Osteocyte (in vitro differentiated cells): ENCODE measurements at regions not wholly inside any gene's neighbourhood (a gene's known extent, or its start where the extent isn't known, plus 50 kb on each side); places are given as distances from the start of the nearest gene placed in this dataset.

Source experiments
- DNase-seq: peaks from one replicate; pipeline ENCODE4 v3.0.0; 2021; ENCODE audit warnings: mixed read lengths; ENCODE audit not compliant: unreplicated experiment; ENCODE audit errors: extremely low spot score
- H3K27ac Mint-ChIP-seq: one replicate; pipeline ENCODE4 v1.8.0; 2021; ENCODE audit warnings: mild to moderate bottlenecking, mixed read lengths; ENCODE audit not compliant: unreplicated experiment
- H3K27me3 Mint-ChIP-seq: one replicate; pipeline ENCODE4 v1.8.0; 2021; ENCODE audit warnings: mixed read lengths; ENCODE audit not compliant: unreplicated experiment
- H3K36me3 Mint-ChIP-seq: one replicate; pipeline ENCODE4 v1.8.0; 2021; ENCODE audit warnings: mixed read lengths; ENCODE audit not compliant: unreplicated experiment
- H3K4me1 Mint-ChIP-seq: one replicate; pipeline ENCODE4 v1.8.0; 2021; ENCODE audit warnings: mixed read lengths; ENCODE audit not compliant: unreplicated experiment
- H3K4me3 Mint-ChIP-seq: one replicate; pipeline ENCODE4 v1.8.0; 2021; ENCODE audit warnings: mild to moderate bottlenecking, moderate library complexity, mixed read lengths; ENCODE audit not compliant: unreplicated experiment
- H3K9me3 Mint-ChIP-seq: one replicate; pipeline ENCODE4 v1.8.0; 2021; ENCODE audit warnings: mixed read lengths; ENCODE audit not compliant: unreplicated experiment
- TF ChIP-seq, protein P1 (sequence below): fragments of 200-600 bp; sonication (generic); IDR thresholded peaks from 2 replicates; pipeline ENCODE4 v1.5.0; 2021; ENCODE audit warnings: antibody characterized with exemption, mild to moderate bottlenecking, moderate library complexity

- Mint-ChIP-seq H3K4me1 (no peaks in the 10 kb centered on the region), H3K4me3 (no peak overlapping the region), H3K27ac (no peak overlapping the region), H3K36me3 (no peaks in the 10 kb centered on the region), H3K27me3 (no peaks in the 10 kb centered on the region), H3K9me3 (no peaks in the 10 kb centered on the region)
- no peak for DNase-seq
- TF ChIP-seq, protein P1, sequence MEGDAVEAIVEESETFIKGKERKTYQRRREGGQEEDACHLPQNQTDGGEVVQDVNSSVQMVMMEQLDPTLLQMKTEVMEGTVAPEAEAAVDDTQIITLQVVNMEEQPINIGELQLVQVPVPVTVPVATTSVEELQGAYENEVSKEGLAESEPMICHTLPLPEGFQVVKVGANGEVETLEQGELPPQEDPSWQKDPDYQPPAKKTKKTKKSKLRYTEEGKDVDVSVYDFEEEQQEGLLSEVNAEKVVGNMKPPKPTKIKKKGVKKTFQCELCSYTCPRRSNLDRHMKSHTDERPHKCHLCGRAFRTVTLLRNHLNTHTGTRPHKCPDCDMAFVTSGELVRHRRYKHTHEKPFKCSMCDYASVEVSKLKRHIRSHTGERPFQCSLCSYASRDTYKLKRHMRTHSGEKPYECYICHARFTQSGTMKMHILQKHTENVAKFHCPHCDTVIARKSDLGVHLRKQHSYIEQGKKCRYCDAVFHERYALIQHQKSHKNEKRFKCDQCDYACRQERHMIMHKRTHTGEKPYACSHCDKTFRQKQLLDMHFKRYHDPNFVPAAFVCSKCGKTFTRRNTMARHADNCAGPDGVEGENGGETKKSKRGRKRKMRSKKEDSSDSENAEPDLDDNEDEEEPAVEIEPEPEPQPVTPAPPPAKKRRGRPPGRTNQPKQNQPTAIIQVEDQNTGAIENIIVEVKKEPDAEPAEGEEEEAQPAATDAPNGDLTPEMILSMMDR, result no peak
These were observed 1804.0 kb downstream of the MAT2B start for GRCh38 chr5:165309446-165309845.

- no peak overlapping the region for H3K4me3 Mint-ChIP-seq
- no peaks in the 10 kb centered on the region for H3K27me3 Mint-ChIP-seq
- no peaks in the 10 kb centered on the region for H3K36me3 Mint-ChIP-seq
These were observed 1804.6 kb downstream of the MAT2B start for GRCh38 chr5:165310031-165310430.

GRCh38 chr5:165321912-165322311 lies 1816.5 kb downstream of the MAT2B start:
- TF ChIP-seq, protein P1, result no peak
- H3K4me1 Mint-ChIP-seq, result peaks cover 6% of the 10 kb centered on the region
- H3K9me3 Mint-ChIP-seq, result peaks cover 25% of the 10 kb centered on the region
- no peak overlapping the region for H3K4me3 Mint-ChIP-seq
- no peaks in the 10 kb centered on the region for H3K36me3 Mint-ChIP-seq
- H3K27ac Mint-ChIP-seq, result no peak overlapping the region
- no peak for DNase-seq
- H3K27me3 Mint-ChIP-seq, result no peaks in the 10 kb centered on the region

More at GRCh38 chr5:165310031-165310430, 1804.6 kb downstream of the MAT2B start:
- Mint-ChIP-seq H3K27ac (no peak overlapping the region), H3K9me3 (no peaks in the 10 kb centered on the region), H3K4me1 (no peaks in the 10 kb centered on the region)
- DNase-seq, result no peak
- TF ChIP-seq, protein P1, result no peak

DNA sequence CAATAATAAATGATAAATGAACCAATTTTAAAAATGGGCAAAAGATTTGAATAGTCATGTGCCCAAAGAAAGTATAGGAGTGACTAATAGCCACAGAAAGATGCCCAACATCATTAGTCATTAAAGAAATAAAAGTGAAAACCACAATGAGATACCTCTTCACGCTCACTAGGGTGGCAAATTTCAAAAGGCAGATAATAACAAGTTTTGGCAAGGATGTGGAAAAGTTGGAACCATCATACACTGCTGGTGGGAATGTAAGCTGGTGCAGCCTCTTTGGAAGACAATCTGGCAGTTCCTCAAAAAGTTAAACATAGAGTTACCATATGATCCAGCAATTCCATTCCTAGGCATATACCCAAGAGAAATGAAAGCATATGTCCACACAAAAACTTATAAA lies 1819.8 kb downstream of the MAT2B start:
- DNase-seq, result no peak
- Mint-ChIP-seq H3K4me3 (no peak overlapping the region), H3K27me3 (no peaks in the 10 kb centered on the region)

DNA sequence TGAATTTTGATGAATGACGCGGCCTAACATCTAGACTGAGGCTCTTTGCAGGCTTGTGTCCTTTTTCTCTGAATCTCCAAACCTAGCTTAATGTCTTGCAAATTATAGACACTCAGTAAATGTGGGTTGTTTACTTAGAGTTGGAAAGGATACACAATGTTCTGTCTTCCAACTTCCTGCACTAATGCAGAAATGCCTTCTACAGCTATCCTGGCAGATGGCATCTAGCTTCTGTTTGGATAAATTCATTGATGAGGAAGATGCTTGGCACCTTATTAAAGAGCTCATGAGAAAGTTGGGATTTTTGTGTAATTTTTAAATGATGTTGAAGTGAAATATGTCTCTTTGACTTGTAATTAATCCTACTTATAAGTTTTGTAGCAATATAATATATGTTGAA lies 1822.2 kb downstream of the MAT2B start:
- Mint-ChIP-seq H3K4me1 (peaks cover 8% of the 10 kb centered on the region), H3K27me3 (no peaks in the 10 kb centered on the region), H3K9me3 (peaks cover 6% of the 10 kb centered on the region), H3K4me3 (no peak overlapping the region), H3K36me3 (no peaks in the 10 kb centered on the region), H3K27ac (no peak overlapping the region)
- TF ChIP-seq, protein P1, result no peak
- DNase-seq, result no peak

More for the DNA sequence above, 1819.8 kb downstream of the MAT2B start:
- Mint-ChIP-seq H3K27ac (no peak overlapping the region), H3K9me3 (peaks cover 6% of the 10 kb centered on the region), H3K36me3 (no peaks in the 10 kb centered on the region), H3K4me1 (peaks cover 11% of the 10 kb centered on the region)
- TF ChIP-seq, protein P1, result no peak
